Brain microvascular endothelial cell (primary cell): ENCODE measurements at regions not wholly inside any gene's neighbourhood (a gene's known extent, or its start where the extent isn't known, plus 50 kb on each side); places are given as distances from the start of the nearest gene placed in this dataset.
A peak's percentile ranks its signal among the peaks of the same experiment; 100 is the strongest.

Experiments used
- DNase-seq: peaks from one replicate; pipeline ENCODE4 v3.0.0-alpha.2; 2020
- H3K27ac ChIP-seq: fragments of 250-450 bp; sonication (Bioruptor Pico); 2 replicates; pipeline ENCODE4 v1.5.1; 2020; ENCODE audit warnings: mild to moderate bottlenecking, moderate library complexity
- H3K27me3 ChIP-seq: fragments of 250-450 bp; sonication (Bioruptor Pico); replicated peaks from 2 replicates; pipeline ENCODE4 v1.5.1; 2020; ENCODE audit warnings: mild to moderate bottlenecking
- H3K36me3 ChIP-seq: fragments of 250-450 bp; sonication (Bioruptor Pico); replicated peaks from 2 replicates; pipeline ENCODE4 v1.5.1; 2020; ENCODE audit warnings: mild to moderate bottlenecking
- H3K4me3 ChIP-seq: 2 replicates; pipeline ENCODE4 v1.5.1; 2011; ENCODE audit warnings: low read depth, mild to moderate bottlenecking, control low read depth, low read length, moderate library complexity
- CTCF ChIP-seq: IDR thresholded peaks from 2 replicates; pipeline ENCODE4 v1.5.1; 2011; ENCODE audit warnings: low read depth, mild to moderate bottlenecking, moderate library complexity, low read length, control low read depth, inconsistent platforms; ENCODE audit errors: missing control alignments
- in situ Hi-C: cut with HindIII; loops from 2 replicates; pipeline ENCODE4 v1.10.0; 2017; ENCODE audit warnings: low sequenced_read_pairs, low pct_ligation_motif_present

GRCh38 chr9:21584890-21585289 is 102.8 kb upstream of the IFNE start:
- no peak overlapping the region for H3K27ac ChIP-seq
- H3K27me3 ChIP-seq = no peaks in the 10 kb centered on the region
- no peak overlapping the region for H3K4me3 ChIP-seq
- TF ChIP-seq CTCF = no peak
- in situ Hi-C loops = loop anchor here (25.0 kb wide), 1 partner anchor 102 kb away; no protein-coding TSS in a partner anchor
- H3K36me3 ChIP-seq = no peaks in the 10 kb centered on the region
- DNase-seq = no peak

GRCh38 chr9:21585756-21586752 is 103.9 kb upstream of the IFNE start:
- H3K36me3 ChIP-seq = no peaks in the 10 kb centered on the region
- peak; percentile 50 for TF ChIP-seq CTCF
- in situ Hi-C loops = loop anchor here (25.0 kb wide), 1 partner anchor 101 kb away; no protein-coding TSS in a partner anchor
- DNase-seq = no peak
- H3K4me3 ChIP-seq = no peak overlapping the region
- no peak overlapping the region for H3K27ac ChIP-seq
- no peaks in the 10 kb centered on the region for H3K27me3 ChIP-seq

DNA sequence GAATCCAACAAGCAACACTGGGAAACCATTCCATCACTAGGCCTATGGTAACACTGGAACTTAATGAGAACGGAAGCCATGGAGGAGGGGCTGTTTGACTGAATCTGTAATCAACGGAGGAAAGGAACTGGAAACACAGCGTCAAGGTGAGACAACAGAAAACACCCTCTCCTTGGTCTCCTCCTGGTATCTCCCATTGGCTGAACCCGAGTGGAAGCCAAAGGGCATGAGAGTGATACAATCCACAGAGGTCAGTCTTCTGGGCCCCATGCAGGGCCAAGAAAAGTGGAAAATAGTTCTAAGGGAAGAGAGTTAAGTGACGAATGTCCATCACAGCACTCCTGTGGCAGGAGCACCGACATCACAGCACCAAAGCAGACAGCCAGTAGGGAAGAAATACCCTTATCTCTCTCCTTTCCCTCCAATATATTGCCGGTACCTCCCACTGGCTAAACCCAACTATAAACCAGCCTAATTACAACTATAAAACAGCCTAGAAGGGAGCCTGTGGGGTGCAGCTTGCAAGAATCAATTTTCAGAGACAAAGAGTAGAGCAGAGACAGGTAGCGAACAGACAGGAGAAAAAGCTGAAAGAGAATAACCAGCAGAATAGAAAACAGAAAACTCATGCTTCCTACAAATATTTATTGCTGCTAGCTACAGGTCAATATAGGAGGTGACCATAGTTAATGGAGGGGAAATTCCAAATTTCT is 107.4 kb upstream of the IFNE start:
- in situ Hi-C loops = loop anchor here (25.0 kb wide), 1 partner anchor 98 kb away; no protein-coding TSS in a partner anchor
- H3K4me3 ChIP-seq = no peak overlapping the region
- H3K27me3 ChIP-seq = no peaks in the 10 kb centered on the region
- no peak for TF ChIP-seq CTCF
- no peaks in the 10 kb centered on the region for H3K36me3 ChIP-seq
- no peak overlapping the region for H3K27ac ChIP-seq
- no peak for DNase-seq

- H3K27me3 ChIP-seq = no peaks in the 10 kb centered on the region
- no peak for TF ChIP-seq CTCF
- H3K36me3 ChIP-seq = no peaks in the 10 kb centered on the region
- DNase-seq = no peak
- H3K27ac ChIP-seq = no peak overlapping the region
- in situ Hi-C loops = loop anchor here (25.0 kb wide), 1 partner anchor 97 kb away; no protein-coding TSS in a partner anchor
- no peak overlapping the region for H3K4me3 ChIP-seq
Observed at GRCh38 chr9:21590058-21590996, 108.2 kb upstream of the IFNE start.

DNA sequence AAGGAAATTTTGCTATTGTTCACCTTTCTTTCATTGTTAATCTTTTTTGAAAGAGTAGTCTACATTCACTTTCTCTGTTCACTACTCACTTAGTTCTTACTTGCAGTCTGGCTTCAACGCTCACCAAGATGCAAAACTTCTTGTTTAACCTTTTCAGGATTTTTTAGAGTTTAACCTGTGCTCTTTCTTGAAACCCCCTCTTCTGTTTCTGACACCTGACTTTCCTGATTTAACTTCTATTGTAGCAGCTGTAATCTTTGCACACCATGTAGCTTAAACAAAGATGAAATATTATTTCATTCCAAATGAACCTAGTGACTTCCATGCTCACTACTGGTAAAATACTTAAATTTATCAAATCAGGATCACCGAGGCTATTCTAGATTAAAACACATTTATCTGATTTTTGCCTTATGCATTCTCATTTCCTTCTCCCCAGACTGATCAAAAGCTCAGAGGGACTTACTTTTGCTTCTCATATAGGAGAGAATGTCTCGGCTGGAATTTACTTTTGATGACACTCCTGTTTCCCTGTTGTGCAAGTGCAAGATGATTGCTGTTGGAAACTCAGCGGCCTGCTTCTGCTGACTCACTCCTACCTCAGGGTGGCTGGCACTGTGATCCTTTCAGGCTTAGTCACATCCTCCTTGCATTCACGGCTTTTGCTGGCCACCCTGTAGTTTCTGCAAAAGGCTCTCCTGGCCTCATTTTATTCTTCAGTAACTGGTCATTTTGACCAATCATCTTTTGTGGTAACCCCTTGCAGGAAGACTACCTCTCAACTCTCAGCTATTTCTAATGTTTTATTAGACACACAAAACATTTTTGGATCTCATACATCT is 109.3 kb upstream of the IFNE start:
- Histone ChIP-seq H3K27me3 (no peaks in the 10 kb centered on the region), H3K27ac (peak overlapping the region; percentile 68), H3K36me3 (no peaks in the 10 kb centered on the region), H3K4me3 (peak overlapping the region; percentile 12)
- no peak for TF ChIP-seq CTCF
- in situ Hi-C loops = loop anchor here (25.0 kb wide), 1 partner anchor 96 kb away; no protein-coding TSS in a partner anchor
- peak; percentile 98 for DNase-seq
